ENCODE measurements at regions not wholly inside any gene's neighbourhood (a gene's known extent, or its start where the extent isn't known, plus 50 kb on each side); places are given as distances from the start of the nearest gene placed in this dataset.
"Not testable (repeated sequence)": the region's sequence is repeated elsewhere in the genome, so short reads cannot be mapped to it uniquely, and the experiment has no call there.

DNA sequence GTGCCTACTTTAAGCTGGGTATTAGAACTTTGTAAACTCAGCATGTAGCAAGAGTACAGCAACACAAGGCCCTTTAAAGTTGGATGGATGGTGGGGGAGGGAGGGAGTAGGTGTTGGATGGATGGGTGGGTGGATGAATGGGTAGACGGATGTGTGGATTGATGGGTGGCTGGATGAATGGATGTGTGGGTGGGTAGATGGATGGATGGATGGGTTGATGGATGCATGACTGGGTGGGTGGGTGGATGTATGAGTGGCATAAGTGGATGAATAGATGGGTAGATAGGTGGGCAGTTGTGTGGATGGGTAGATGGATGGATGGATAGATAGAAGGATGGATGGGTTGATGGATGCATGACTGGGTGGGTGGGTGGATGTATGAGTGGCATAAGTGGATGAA is 209.8 kb downstream of the NPIPB11 start:
- peaks cover 17% of the 10 kb centered on the region for H3K4me1 Mint-ChIP-seq

DNA sequence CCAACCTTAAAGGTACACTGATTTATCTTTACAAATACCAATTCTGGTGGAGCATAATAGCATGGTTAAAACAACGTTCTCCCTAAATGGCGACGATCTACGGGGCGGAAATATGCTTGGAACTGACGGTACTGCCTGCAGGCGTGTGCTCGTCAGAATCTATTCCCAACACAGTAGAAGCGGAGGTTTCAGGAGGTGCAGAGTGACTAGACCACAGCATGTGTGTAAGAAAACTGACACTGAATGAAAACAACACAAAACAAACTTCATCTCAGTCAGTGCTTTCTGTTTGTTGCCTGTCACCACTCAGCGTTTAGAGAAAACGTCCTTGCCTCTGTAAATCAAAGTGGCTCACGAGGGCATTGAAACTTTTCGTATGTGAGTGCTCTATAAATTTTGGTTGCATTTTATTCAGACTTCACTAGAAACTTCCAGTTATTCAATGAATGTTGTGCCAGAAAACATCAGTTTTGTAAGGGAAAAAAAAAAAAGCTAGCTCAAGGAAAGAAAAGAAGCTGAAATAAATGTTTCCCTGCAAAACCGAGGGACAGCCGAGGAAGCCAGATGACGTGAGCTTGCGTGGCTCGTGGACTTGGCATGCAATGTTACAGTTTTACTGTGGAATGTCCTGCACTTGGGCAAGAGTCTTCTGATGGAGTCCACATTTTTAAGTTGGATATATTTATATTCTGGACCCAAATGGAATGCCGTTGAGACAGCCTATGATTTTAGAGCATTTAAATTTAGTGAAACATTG is 210.4 kb downstream of the LAT start:
- not testable (repeated sequence) for H3F3A ChIP-seq (ENCODE audit: low read depth); DNase-seq (ENCODE audit: low spot score); H3K4me2 ChIP-seq; H3K27me3 ChIP-seq; H3K9me3 Mint-ChIP-seq; H4K20me1 ChIP-seq (ENCODE audit: low read depth); H3K4me1 ChIP-seq; H3K27ac ChIP-seq; H3K36me3 ChIP-seq; H3K9me3 ChIP-seq (ENCODE audit: low read depth); H3K4me3 Mint-ChIP-seq; H3K9ac ChIP-seq; H3K27me3 Mint-ChIP-seq (ENCODE audit: insufficient read depth, low read depth); H3K36me3 Mint-ChIP-seq; H3K4me3 ChIP-seq; H3K79me2 ChIP-seq (ENCODE audit: low read depth); H2AFZ ChIP-seq (replicated peaks)
- Mint-ChIP-seq H3K27ac (peak overlapping the region; percentile 47), H3K4me1 (peaks cover 11% of the 10 kb centered on the region)

More for the DNA sequence above, 209.8 kb downstream of the NPIPB11 start:
- not testable (repeated sequence) for DNase-seq (ENCODE audit: low spot score); H3K27me3 Mint-ChIP-seq (ENCODE audit: insufficient read depth, low read depth); H3K4me3 Mint-ChIP-seq; H3K9me3 Mint-ChIP-seq; H3K27ac ChIP-seq; H3K4me3 ChIP-seq; H3K36me3 ChIP-seq; H3K4me2 ChIP-seq; H3F3A ChIP-seq (ENCODE audit: low read depth); H3K79me2 ChIP-seq (ENCODE audit: low read depth); H3K27me3 ChIP-seq; H3K9ac ChIP-seq; H3K36me3 Mint-ChIP-seq; H2AFZ ChIP-seq (replicated peaks); H3K9me3 ChIP-seq (ENCODE audit: low read depth); H3K27ac Mint-ChIP-seq; H3K4me1 ChIP-seq; H4K20me1 ChIP-seq (ENCODE audit: low read depth)

DNA sequence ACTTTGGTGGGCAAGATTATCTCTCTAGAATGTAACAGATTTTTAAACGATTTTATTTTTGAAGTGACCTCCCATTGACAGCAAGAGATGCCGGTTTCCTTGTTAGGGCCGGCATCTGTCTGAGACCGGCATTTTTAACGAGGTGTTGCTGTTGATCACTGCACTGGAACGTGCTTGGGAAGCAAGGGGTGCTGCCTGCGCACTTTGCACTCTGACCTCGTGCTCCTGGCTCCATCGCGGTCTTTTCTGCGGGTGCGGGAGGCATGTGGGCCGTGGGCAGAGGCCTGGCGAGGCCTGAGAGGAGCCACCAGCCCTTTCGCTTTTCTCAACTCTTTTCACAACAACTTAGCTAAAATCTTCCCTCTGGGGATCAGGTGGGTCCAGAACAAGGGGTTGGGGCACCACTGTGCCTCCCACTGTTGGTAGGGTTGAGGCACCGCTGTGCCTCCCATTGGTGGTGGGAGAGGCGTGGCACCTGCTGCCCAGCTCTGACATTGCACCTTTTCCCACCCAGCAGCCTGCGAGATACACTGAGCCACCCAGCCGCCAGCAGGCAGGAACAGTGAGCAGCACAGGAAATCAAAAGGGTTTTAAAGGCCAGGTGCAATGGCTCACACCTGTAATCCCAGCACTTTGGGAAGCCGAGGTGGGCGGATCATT is 209.5 kb downstream of the LAT start:
- not testable (repeated sequence) for H3K9me3 ChIP-seq (ENCODE audit: low read depth); H3K36me3 ChIP-seq; H4K20me1 ChIP-seq (ENCODE audit: low read depth); H3K79me2 ChIP-seq (ENCODE audit: low read depth); H3K9me3 Mint-ChIP-seq; H2AFZ ChIP-seq (replicated peaks); H3K9ac ChIP-seq; DNase-seq (ENCODE audit: low spot score); H3K4me3 ChIP-seq; H3K4me2 ChIP-seq; H3K4me3 Mint-ChIP-seq; H3K4me1 ChIP-seq; H3K27ac ChIP-seq; H3K27ac Mint-ChIP-seq; H3K36me3 Mint-ChIP-seq; H3K27me3 ChIP-seq; H3K27me3 Mint-ChIP-seq (ENCODE audit: insufficient read depth, low read depth); H3F3A ChIP-seq (ENCODE audit: low read depth)
- H3K4me1 Mint-ChIP-seq = peaks cover 17% of the 10 kb centered on the region

DNA sequence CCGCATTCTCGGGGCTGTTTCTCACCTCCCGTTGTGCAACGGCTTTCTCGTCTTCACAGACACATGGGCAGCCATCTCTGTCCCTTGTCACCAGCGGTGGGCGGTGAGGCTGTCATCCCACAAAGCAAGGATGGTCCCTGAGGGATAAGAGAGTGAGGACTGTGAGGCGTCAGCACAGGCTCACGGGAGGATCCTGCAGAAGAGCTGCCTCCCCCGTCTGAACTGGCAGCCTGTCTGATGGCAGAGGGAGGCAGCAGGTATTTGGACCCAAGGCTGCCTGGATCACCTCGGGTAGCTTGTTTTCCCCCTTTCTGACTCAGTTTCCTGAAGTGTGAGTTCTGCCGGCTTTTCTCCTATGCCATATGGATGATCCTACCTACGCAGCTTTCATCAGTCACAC is 208.8 kb downstream of the LAT start:
- not testable (repeated sequence) for H3K9ac ChIP-seq; H3F3A ChIP-seq (ENCODE audit: low read depth); H3K4me2 ChIP-seq; H3K9me3 Mint-ChIP-seq; H4K20me1 ChIP-seq (ENCODE audit: low read depth); H3K27me3 ChIP-seq; H3K36me3 Mint-ChIP-seq; DNase-seq (ENCODE audit: low spot score); H2AFZ ChIP-seq (replicated peaks); H3K79me2 ChIP-seq (ENCODE audit: low read depth); H3K27me3 Mint-ChIP-seq (ENCODE audit: insufficient read depth, low read depth); H3K4me1 ChIP-seq; H3K4me3 ChIP-seq; H3K36me3 ChIP-seq; H3K27ac Mint-ChIP-seq; H3K27ac ChIP-seq; H3K9me3 ChIP-seq (ENCODE audit: low read depth); H3K4me3 Mint-ChIP-seq
- H3K4me1 Mint-ChIP-seq = peaks cover 17% of the 10 kb centered on the region

DNA sequence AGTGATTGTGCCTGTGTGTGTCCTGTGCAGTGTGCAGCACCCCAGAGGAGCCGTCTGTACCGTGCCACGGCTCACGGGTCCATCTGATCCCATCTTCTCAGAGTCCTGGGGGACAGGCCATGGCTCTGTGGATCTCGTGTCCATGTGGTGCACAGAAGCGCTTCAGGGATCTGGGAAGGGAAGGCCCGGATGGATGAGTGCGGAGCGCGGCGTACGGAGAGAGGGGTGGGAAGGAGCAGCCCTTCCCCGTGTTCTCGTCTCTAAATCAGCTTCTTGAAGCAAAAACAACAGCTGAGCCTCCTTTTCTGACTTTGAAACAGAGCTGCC is 208.4 kb downstream of the LAT start:
- H3K9me3 ChIP-seq (ENCODE audit: low read depth); H3K4me1 ChIP-seq; H3K9ac ChIP-seq; H2AFZ ChIP-seq (replicated peaks); H3K4me3 Mint-ChIP-seq; H3K36me3 Mint-ChIP-seq; H3K9me3 Mint-ChIP-seq; H4K20me1 ChIP-seq (ENCODE audit: low read depth); H3K27ac ChIP-seq; H3K27me3 Mint-ChIP-seq (ENCODE audit: insufficient read depth, low read depth); H3K36me3 ChIP-seq; H3K4me3 ChIP-seq; H3K27ac Mint-ChIP-seq; H3K79me2 ChIP-seq (ENCODE audit: low read depth); DNase-seq (ENCODE audit: low spot score); H3K27me3 ChIP-seq; H3K4me2 ChIP-seq; H3F3A ChIP-seq (ENCODE audit: low read depth): not testable (repeated sequence)
- H3K4me1 Mint-ChIP-seq = peaks cover 17% of the 10 kb centered on the region
